H9 (cell line): ENCODE measurements at regions not wholly inside any gene's neighbourhood (a gene's known extent, or its start where the extent isn't known, plus 50 kb on each side); places are given as distances from the start of the nearest gene placed in this dataset.

ENCODE experiments used
- DNase-seq: peaks from one replicate; pipeline ENCODE4 v3.0.0-alpha.2; 2017
- H2AFZ ChIP-seq: one replicate; pipeline ENCODE4 v1.6.1; 2013; ENCODE audit warnings: mild to moderate bottlenecking, low read length, control low read depth, moderate library complexity
- H2AK5ac ChIP-seq: 2 replicates; pipeline ENCODE4 v1.6.1; 2013; ENCODE audit warnings: low read length, control low read depth, mixed read lengths; ENCODE audit not compliant: insufficient read length
- H2BK120ac ChIP-seq: one replicate; pipeline ENCODE4 v1.6.1; 2013; ENCODE audit warnings: low read depth, mild to moderate bottlenecking, low read length, control low read depth, inconsistent platforms; ENCODE audit not compliant: poor library complexity, severe bottlenecking
- H2BK12ac ChIP-seq: 2 replicates; pipeline ENCODE4 v1.6.1; 2013; ENCODE audit warnings: low read length, control low read depth, mixed read lengths, low read depth; ENCODE audit not compliant: insufficient read length
- H2BK15ac ChIP-seq: 2 replicates; pipeline ENCODE4 v1.6.1; 2013; ENCODE audit warnings: low read depth, low read length, control low read depth
- H2BK20ac ChIP-seq: one replicate; pipeline ENCODE4 v1.6.1; 2013; ENCODE audit warnings: low read depth, mild to moderate bottlenecking, low read length, control low read depth, inconsistent platforms; ENCODE audit not compliant: poor library complexity, severe bottlenecking
- H2BK5ac ChIP-seq: 2 replicates; pipeline ENCODE4 v1.6.1; 2013; ENCODE audit warnings: low read length, control low read depth, mixed read lengths; ENCODE audit not compliant: insufficient read length
- H3K14ac ChIP-seq: 2 replicates; pipeline ENCODE4 v1.6.1; 2013; ENCODE audit warnings: low read length, control low read depth; ENCODE audit not compliant: insufficient read depth
- H3K18ac ChIP-seq: 2 replicates; pipeline ENCODE4 v1.6.1; 2013; ENCODE audit warnings: low read depth, mild to moderate bottlenecking, mixed read lengths, low read length, control low read depth; ENCODE audit not compliant: insufficient read length
- H3K23ac ChIP-seq: 2 replicates; pipeline ENCODE4 v1.6.1; 2013; ENCODE audit warnings: low read length, control low read depth, mixed read lengths, low read depth; ENCODE audit not compliant: insufficient read length
- H3K23me2 ChIP-seq: 2 replicates; pipeline ENCODE4 v1.6.1; 2013; ENCODE audit warnings: low read depth, mild to moderate bottlenecking, mixed read lengths, low read length, control low read depth; ENCODE audit not compliant: insufficient read length, poor library complexity, severe bottlenecking
- H3K27ac ChIP-seq: 2 replicates; pipeline ENCODE4 v1.5.1; 2013; ENCODE audit warnings: low read length, control low read depth, mixed read lengths, low read depth; ENCODE audit not compliant: insufficient read length
- H3K27me3 ChIP-seq: 2 replicates; pipeline ENCODE4 v1.6.1; 2013; ENCODE audit warnings: low read length, control low read depth, inconsistent platforms; ENCODE audit not compliant: insufficient read depth
- H3K4ac ChIP-seq: 2 replicates; pipeline ENCODE4 v1.6.1; 2013; ENCODE audit warnings: low read depth, mild to moderate bottlenecking, control low read depth, inconsistent platforms, low read length, moderate library complexity
- H3K4me1 ChIP-seq: 2 replicates; pipeline ENCODE4 v1.6.1; 2013; ENCODE audit warnings: low read length, control low read depth, inconsistent platforms; ENCODE audit not compliant: insufficient read depth
- H3K4me2 ChIP-seq: 2 replicates; pipeline ENCODE4 v1.6.1; 2013; ENCODE audit warnings: low read length, control low read depth, mixed read lengths; ENCODE audit not compliant: insufficient read length, insufficient read depth
- H3K56ac ChIP-seq: 2 replicates; pipeline ENCODE4 v1.6.1; 2013; ENCODE audit warnings: low read depth, mild to moderate bottlenecking, mixed read lengths, low read length, control low read depth; ENCODE audit not compliant: insufficient read length
- H3K79me1 ChIP-seq: 2 replicates; pipeline ENCODE4 v1.6.1; 2013; ENCODE audit warnings: low read depth, mild to moderate bottlenecking, moderate library complexity, low read length, control low read depth, inconsistent platforms; ENCODE audit not compliant: insufficient read depth, poor library complexity, severe bottlenecking
- H3K79me2 ChIP-seq: 2 replicates; pipeline ENCODE4 v1.6.1; 2013; ENCODE audit warnings: low read length, control low read depth, inconsistent platforms; ENCODE audit not compliant: insufficient read depth
- H3K9ac ChIP-seq: 2 replicates; pipeline ENCODE4 v1.6.1; 2013; ENCODE audit warnings: low read length, control low read depth, mixed read lengths; ENCODE audit not compliant: insufficient read length; ENCODE audit errors: extremely low read depth
- H3K9me3 ChIP-seq: one replicate; pipeline ENCODE4 v1.6.1; 2013; ENCODE audit warnings: low read depth, low read length, inconsistent platforms; ENCODE audit not compliant: control insufficient read depth
- H3T11ph ChIP-seq: one replicate; pipeline ENCODE4 v1.6.1; 2013; ENCODE audit warnings: mild to moderate bottlenecking, low read length, control low read depth, inconsistent platforms
- H4K20me1 ChIP-seq: one replicate; pipeline ENCODE4 v1.6.1; 2013; ENCODE audit not compliant: control insufficient read depth, insufficient read length, insufficient read depth
- H4K5ac ChIP-seq: 2 replicates; pipeline ENCODE4 v1.6.1; 2013; ENCODE audit warnings: low read depth, mild to moderate bottlenecking, mixed read lengths, low read length, control low read depth; ENCODE audit not compliant: insufficient read length
- H4K8ac ChIP-seq: replicated peaks from 2 replicates; pipeline ENCODE4 v1.6.1; 2013; ENCODE audit warnings: low read length, control low read depth, mixed read lengths, low read depth; ENCODE audit not compliant: insufficient read length
- H4K91ac ChIP-seq: 2 replicates; pipeline ENCODE4 v1.6.1; 2013; ENCODE audit warnings: low read depth, mild to moderate bottlenecking, moderate library complexity, mixed read lengths, low read length, control low read depth; ENCODE audit not compliant: insufficient read length
- H3K27ac Mint-ChIP-seq, 3 experiments: 2 replicates in 2 of 3; 3 replicates in 1 of 3; pipeline ENCODE4 v1.8.0; 2020 to 2021; ENCODE audit warnings: mixed read lengths in 3 of 3, mild to moderate bottlenecking in 1 of 3, moderate library complexity in 1 of 3
- H3K27me3 Mint-ChIP-seq: 2 replicates; pipeline ENCODE4 v1.8.0; 2021; ENCODE audit warnings: low read depth, mild to moderate bottlenecking, moderate library complexity, mixed read lengths
- H3K36me3 Mint-ChIP-seq, 3 experiments: 2 replicates in 2 of 3; 3 replicates in 1 of 3; pipeline ENCODE4 v1.8.0; 2020 to 2021; ENCODE audit warnings: low read depth in 3 of 3, mixed read lengths in 3 of 3; ENCODE audit not compliant: insufficient read depth in 1 of 3
- H3K4me1 Mint-ChIP-seq, 2 experiments: 2 replicates each; pipeline ENCODE4 v1.8.0; 2020; ENCODE audit warnings: mixed read lengths in 2 of 2
- H3K4me3 Mint-ChIP-seq, 2 experiments: 2 replicates in 1 of 2; 3 replicates in 1 of 2; pipeline ENCODE4 v1.8.0; 2020 to 2021; ENCODE audit warnings: mild to moderate bottlenecking in 2 of 2, mixed read lengths in 2 of 2, moderate library complexity in 1 of 2
- H3K9me3 Mint-ChIP-seq, 2 experiments: 2 replicates in 1 of 2; 3 replicates in 1 of 2; pipeline ENCODE4 v1.8.0; 2020; ENCODE audit warnings: mild to moderate bottlenecking in 2 of 2, mixed read lengths in 2 of 2, moderate library complexity in 1 of 2
- CTCF ChIP-seq: fragments of 200-600 bp; sonication (generic); conservative IDR thresholded peaks from 3 replicates; pipeline ENCODE4 v1.8.0; 2021; ENCODE audit warnings: antibody characterized with exemption, mild to moderate bottlenecking
- WGBS: extraction: QIAGEN DNeasy Blood & Tissue Kit; methylation state at CpG from one replicate; pipeline ENCODE4 v1.1.7; 2013; ENCODE audit warnings: missing lambda C conversion rate, low lambda C conversion rate, mixed read lengths; ENCODE audit not compliant: insufficient read length; ENCODE audit errors: extremely low coverage; 5-methylcytosine and 5-hydroxymethylcytosine counted together

GRCh38 chr18:68448736-68449135, 266.2 kb downstream of the TMX3 start:
- Histone ChIP-seq H3K9me3 (no peaks in the 10 kb centered on the region), H3K79me2 (no peaks in the 10 kb centered on the region), H2BK15ac (no peak overlapping the region), H3K4me2 (no peak overlapping the region), H2BK5ac (no peak overlapping the region), H4K20me1 (no peaks in the 10 kb centered on the region), H3K56ac (no peak overlapping the region), H3K14ac (no peak overlapping the region), H3K4ac (no peak overlapping the region), H4K91ac (no peak overlapping the region), H2AK5ac (no peak overlapping the region), H3T11ph (no peak overlapping the region), H4K8ac (no peak overlapping the region), H3K23me2 (no peaks in the 10 kb centered on the region), H2BK20ac (no peak overlapping the region), H3K79me1 (no peaks in the 10 kb centered on the region), H3K27ac (no peak overlapping the region), H2AFZ (no peak overlapping the region), H3K4me1 (no peaks in the 10 kb centered on the region), H2BK12ac (no peak overlapping the region), H3K27me3 (no peaks in the 10 kb centered on the region), H4K5ac (no peak overlapping the region), H3K18ac (no peak overlapping the region), H2BK120ac (no peak overlapping the region), H3K9ac (no peak overlapping the region), H3K23ac (no peak overlapping the region)
- no peaks in the 10 kb centered on the region for H3K27me3 Mint-ChIP-seq
- no peaks in the 10 kb centered on the region for H3K4me1 Mint-ChIP-seq
- H3K9me3 Mint-ChIP-seq: peaks cover 0 to 3% of the 10 kb centered on the region in 2 experiments; a peak in 3 of 5 replicates
- TF ChIP-seq CTCF: no peak
- H3K27ac Mint-ChIP-seq: no peak overlapping the region
- H3K36me3 Mint-ChIP-seq: no peaks in the 10 kb centered on the region
- no CpG with 5 or more reads among the region's 1 CpG for WGBS
- no peak overlapping the region for H3K4me3 Mint-ChIP-seq
- no peak for DNase-seq
